GM12878 (cell line): ENCODE measurements at regions not wholly inside any gene's neighbourhood (a gene's known extent, or its start where the extent isn't known, plus 50 kb on each side); places are given as distances from the start of the nearest gene placed in this dataset.

Experiments used
- ASH2L ChIP-seq: fragments of 300-600, 200-600 bp; sonication (generic); IDR thresholded peaks from 2 replicates; pipeline ENCODE4 v1.6.1; 2017; ENCODE audit warnings: low read depth, mild to moderate bottlenecking, borderline replicate concordance
- CTCF ChIP-seq, 3 experiments: IDR thresholded peaks in 2 of 3; conservative IDR thresholded peaks in 1 of 3; 2 replicates each; pipeline ENCODE4 v1.5.1; 2011; ENCODE audit warnings: low read depth in 3 of 3, low read length in 3 of 3, mild to moderate bottlenecking in 3 of 3, control low read depth in 2 of 3, moderate library complexity in 2 of 3, inconsistent platforms in 1 of 3, mixed read lengths in 1 of 3; ENCODE audit not compliant: control insufficient read depth in 2 of 3, insufficient read depth in 1 of 3; ENCODE audit errors: extremely low read depth in 1 of 3
- E4F1 ChIP-seq: fragments of 450-650 bp; IDR thresholded peaks from 2 replicates; pipeline ENCODE4 v1.6.1; 2018; ENCODE audit warnings: borderline replicate concordance, mild to moderate bottlenecking; ENCODE audit not compliant: partially characterized antibody
- FOXM1 ChIP-seq: IDR thresholded peaks from 2 replicates; pipeline ENCODE4 v1.6.1; 2012; ENCODE audit warnings: low read depth, mild to moderate bottlenecking, inconsistent platforms, low read length, moderate library complexity
- PAX8 ChIP-seq: fragments of 450-650 bp; IDR thresholded peaks from 2 replicates; pipeline ENCODE4 v1.6.1; 2017; ENCODE audit warnings: mild to moderate bottlenecking, moderate library complexity
- POLR2AphosphoS2 ChIP-seq: IDR thresholded peaks from 2 replicates; pipeline ENCODE4 v1.6.1; 2011; ENCODE audit warnings: low read depth, mild to moderate bottlenecking, low read length, improper control_type of control experiment, moderate library complexity
- RAD51 ChIP-seq: fragments of 450-650 bp; IDR thresholded peaks from 2 replicates; pipeline ENCODE4 v1.6.1; 2016; ENCODE audit warnings: moderate library complexity, mild to moderate bottlenecking, inconsistent platforms
- RBBP5 ChIP-seq: fragments of 200-600 bp; sonication (generic); conservative IDR thresholded peaks from 2 replicates; pipeline ENCODE4 v1.6.1; 2016
- RFX5 ChIP-seq: IDR thresholded peaks from 2 replicates; pipeline ENCODE4 v1.6.1; 2011; ENCODE audit warnings: low read depth, low read length, improper control_type of control experiment
- TAF1 ChIP-seq: IDR thresholded peaks from 2 replicates; pipeline ENCODE4 v1.6.1; 2011; ENCODE audit warnings: mild to moderate bottlenecking, low read depth, low read length, borderline replicate concordance

- no peak for TF ChIP-seq CTCF (IDR thresholded peaks at IDR 0.05 in 2 of 3, conservative IDR thresholded peaks at IDR 0.05 in 1 of 3; ENCODE audit: control insufficient read depth in 2 of 3, extremely low read depth in 1 of 3, insufficient read depth in 1 of 3, low read depth in 3 of 3, low read length in 3 of 3)
- no peak for TF ChIP-seq POLR2AphosphoS2
- no peak for TF ChIP-seq RFX5
- no peak for TF ChIP-seq PAX8
- no peak for TF ChIP-seq E4F1
- no peak for TF ChIP-seq TAF1
- TF ChIP-seq RAD51, result no peak
- no peak for TF ChIP-seq RBBP5
- TF ChIP-seq ASH2L, result no peak
- TF ChIP-seq FOXM1, result no peak
Measured at GRCh38 chr3:144487011-144487410, 515.4 kb downstream of the DIPK2A start.
